GM23338 (cell line): ENCODE measurements at regions not wholly inside any gene's neighbourhood (a gene's known extent, or its start where the extent isn't known, plus 50 kb on each side); places are given as distances from the start of the nearest gene placed in this dataset.

Source experiments
- ATAC-seq: fragments of 200-7000 bp; cut with Tn5 transposase; 3 replicates; pipeline ENCODE4 v1.9.1; 2020
- DNase-seq: peaks from one replicate; pipeline ENCODE4 v3.0.0-alpha.2; 2015; ENCODE audit warnings: low spot score
- H2AFZ ChIP-seq: fragments of 200-600 bp; sonication (generic); 2 replicates; pipeline ENCODE4 v1.8.0; 2016; ENCODE audit warnings: antibody characterized with exemption, mild to moderate bottlenecking, moderate library complexity
- H3F3A ChIP-seq: fragments of 200-600 bp; sonication (generic); replicated peaks from 2 replicates; pipeline ENCODE4 v1.8.0; 2017; ENCODE audit warnings: antibody characterized with exemption, mixed run types, low read depth
- H3K27ac ChIP-seq: fragments of 200-600 bp; sonication (generic); 2 replicates; pipeline ENCODE4 v1.6.1; 2016; ENCODE audit warnings: low read depth
- H3K27me3 ChIP-seq: fragments of 200-600 bp; sonication (generic); 2 replicates; pipeline ENCODE4 v1.8.0; 2016; ENCODE audit warnings: mild to moderate bottlenecking, mixed run types, moderate library complexity; ENCODE audit not compliant: insufficient read depth
- H3K36me3 ChIP-seq: fragments of 200-600 bp; sonication (generic); 2 replicates; pipeline ENCODE4 v1.8.0; 2016; ENCODE audit warnings: mild to moderate bottlenecking; ENCODE audit not compliant: insufficient read depth
- H3K4me1 ChIP-seq: fragments of 200-600 bp; sonication (generic); 2 replicates; pipeline ENCODE4 v1.8.0; 2016; ENCODE audit warnings: mild to moderate bottlenecking, moderate library complexity; ENCODE audit not compliant: insufficient read depth
- H3K4me2 ChIP-seq: fragments of 200-600 bp; sonication (generic); 2 replicates; pipeline ENCODE4 v1.7.1; 2017; ENCODE audit warnings: mixed run types
- H3K4me3 ChIP-seq: fragments of 200-600 bp; sonication (generic); 2 replicates; pipeline ENCODE4 v1.6.1; 2016; ENCODE audit warnings: mixed run types
- H3K79me2 ChIP-seq: fragments of 200-600 bp; sonication (generic); replicated peaks from 2 replicates; pipeline ENCODE4 v1.8.0; 2017; ENCODE audit warnings: mild to moderate bottlenecking; ENCODE audit not compliant: insufficient read depth
- H3K9me2 ChIP-seq: fragments of 200-600 bp; sonication (generic); 2 replicates; pipeline ENCODE4 v1.8.0; 2017; ENCODE audit not compliant: insufficient read depth
- H4K20me1 ChIP-seq: fragments of 200-600 bp; sonication (generic); replicated peaks from 2 replicates; pipeline ENCODE4 v1.8.0; 2017; ENCODE audit warnings: mild to moderate bottlenecking; ENCODE audit not compliant: insufficient read depth
- H3K27ac Mint-ChIP-seq: 2 replicates; pipeline ENCODE4 v1.8.0; 2020; ENCODE audit warnings: inconsistent platforms, mild to moderate bottlenecking, moderate library complexity, mixed read lengths
- H3K27me3 Mint-ChIP-seq: 3 replicates; pipeline ENCODE4 v1.8.0; 2022; ENCODE audit warnings: low read depth, mild to moderate bottlenecking, moderate library complexity, mixed read lengths, inconsistent platforms; ENCODE audit not compliant: insufficient read depth, poor library complexity
- H3K36me3 Mint-ChIP-seq: 3 replicates; pipeline ENCODE4 v1.8.0; 2021; ENCODE audit warnings: low read depth, mild to moderate bottlenecking, inconsistent platforms, moderate library complexity, mixed read lengths
- H3K4me1 Mint-ChIP-seq: 3 replicates; pipeline ENCODE4 v1.8.0; 2020; ENCODE audit warnings: mild to moderate bottlenecking, inconsistent platforms, mixed read lengths
- H3K4me3 Mint-ChIP-seq: 3 replicates; pipeline ENCODE4 v1.8.0; 2021; ENCODE audit warnings: moderate library complexity, mild to moderate bottlenecking, inconsistent platforms, mixed read lengths
- H3K9me3 Mint-ChIP-seq: 3 replicates; pipeline ENCODE4 v1.8.0; 2020; ENCODE audit warnings: moderate library complexity, mild to moderate bottlenecking, inconsistent platforms, mixed read lengths
- CREB1 ChIP-seq: fragments of 250-450 bp; sonication (Bioruptor Pico); IDR thresholded peaks from 2 replicates; pipeline ENCODE4 v1.5.0; 2020; ENCODE audit warnings: low read depth, mild to moderate bottlenecking, moderate library complexity
- CTCF ChIP-seq, 2 experiments: fragments of 200-600 bp in 1 of 2; sonication (generic) in 1 of 2; conservative IDR thresholded peaks; 2 replicates each; pipeline versions ENCODE4 v1.5.1 to v1.6.1; 2016 to 2017; ENCODE audit warnings: antibody characterized with exemption in 2 of 2, low read depth in 2 of 2, mild to moderate bottlenecking in 2 of 2, moderate library complexity in 1 of 2
- ETS1 ChIP-seq: IDR thresholded peaks from 2 replicates; pipeline ENCODE4 v1.6.1; 2016; ENCODE audit warnings: antibody characterized with exemption
- EZH2 ChIP-seq: fragments of 200-600 bp; sonication (generic); IDR thresholded peaks from one replicate; pipeline ENCODE4 v1.8.0; 2017; ENCODE audit warnings: antibody characterized with exemption, mild to moderate bottlenecking, low read depth; ENCODE audit not compliant: unreplicated experiment
- EZH2phosphoT487 ChIP-seq: fragments of 200-600 bp; sonication (generic); IDR thresholded peaks from one replicate; pipeline ENCODE4 v1.8.1; 2018; ENCODE audit warnings: antibody characterized with exemption; ENCODE audit not compliant: unreplicated experiment
- JUNB ChIP-seq: IDR thresholded peaks from one replicate; pipeline ENCODE4 v1.6.1; 2016; ENCODE audit warnings: antibody characterized with exemption; ENCODE audit not compliant: unreplicated experiment
- NANOG ChIP-seq: IDR thresholded peaks from 2 replicates; pipeline ENCODE4 v1.6.1; 2016; ENCODE audit warnings: antibody characterized with exemption, borderline replicate concordance
- POLR2AphosphoS5 ChIP-seq: IDR thresholded peaks from 2 replicates; pipeline ENCODE4 v1.6.1; 2016; ENCODE audit warnings: antibody characterized with exemption, low read depth
- REST ChIP-seq: IDR thresholded peaks from one replicate; pipeline ENCODE4 v1.6.1; 2018; ENCODE audit warnings: antibody characterized with exemption; ENCODE audit not compliant: unreplicated experiment
- STAT1 ChIP-seq: IDR thresholded peaks from one replicate; pipeline ENCODE4 v1.6.1; 2016; ENCODE audit warnings: antibody characterized with exemption; ENCODE audit not compliant: unreplicated experiment
- ZNF114 ChIP-seq: fragments of 250-450 bp; sonication (Bioruptor Pico); IDR thresholded peaks from 2 replicates; pipeline ENCODE4 v1.5.0; 2020; ENCODE audit warnings: mild to moderate bottlenecking, moderate library complexity
- ZNF331 ChIP-seq: fragments of 250-450 bp; sonication (Bioruptor Pico); IDR thresholded peaks from 2 replicates; pipeline ENCODE4 v1.5.0; 2020; ENCODE audit warnings: low read depth, mild to moderate bottlenecking, moderate library complexity

- TF ChIP-seq REST = no peak
- peak; percentile 18 to 20; a peak in 1 of 4 replicates for TF ChIP-seq CTCF (conservative IDR thresholded peaks at IDR 0.05; ENCODE audit: low read depth in 2 of 2)
- no peak for TF ChIP-seq ETS1
- no peak for TF ChIP-seq CREB1 (CRISPR knock-in tag)
- no peak for TF ChIP-seq ZNF331 (CRISPR knock-in tag)
- no peak for TF ChIP-seq STAT1
- TF ChIP-seq EZH2 = peak; percentile 17
- TF ChIP-seq ZNF114 = no peak
Observed at GRCh38 chr22:22069450-22070370, 87.1 kb upstream of the TOP3B start (continued).

- Mint-ChIP-seq H3K27ac (no peak overlapping the region), H3K4me1 (no peaks in the 10 kb centered on the region), H3K9me3 (0 out of 3 replicates have a peak, but pooled peaks cover 3% of the 10 kb centered on the region), H3K4me3 (no peak overlapping the region), H3K36me3 (no peaks in the 10 kb centered on the region; the same call in 2 of the 3 replicates), H3K27me3 (peaks cover 94% of the 10 kb centered on the region)
- H3K4me1 ChIP-seq = no peaks in the 10 kb centered on the region
- no peaks in the 10 kb centered on the region for H3F3A ChIP-seq
- no peaks in the 10 kb centered on the region for H3K9me2 ChIP-seq
- peaks cover 100% of the 10 kb centered on the region for H3K27me3 ChIP-seq
- no peak overlapping the region for H2AFZ ChIP-seq
- H4K20me1 ChIP-seq = no peaks in the 10 kb centered on the region; the same call in 1 of the 2 replicates
- ATAC-seq (no peak), DNase-seq (no peak)
- H3K36me3 ChIP-seq = no peaks in the 10 kb centered on the region
- H3K4me2 ChIP-seq = no peak overlapping the region
- H3K27ac ChIP-seq = no peak overlapping the region
- no peaks in the 10 kb centered on the region for H3K79me2 ChIP-seq
- no peak overlapping the region for H3K4me3 ChIP-seq
- TF ChIP-seq NANOG (no peak), CTCF (conservative IDR thresholded peaks at IDR 0.05; ENCODE audit: low read depth in 2 of 2) (no peak), EZH2phosphoT487 (no peak), JUNB (no peak), POLR2AphosphoS5 (no peak), ZNF114 (no peak), STAT1 (no peak), CREB1 (CRISPR knock-in tag) (no peak)
Observed at GRCh38 chr22:22068657-22069056, 86.1 kb upstream of the TOP3B start.
